ENCODE measurements at regions not wholly inside any gene's neighbourhood (a gene's known extent, or its start where the extent isn't known, plus 50 kb on each side); places are given as distances from the start of the nearest gene placed in this dataset.
A peak's percentile ranks its signal among the peaks of the same experiment; 100 is the strongest.

DNA sequence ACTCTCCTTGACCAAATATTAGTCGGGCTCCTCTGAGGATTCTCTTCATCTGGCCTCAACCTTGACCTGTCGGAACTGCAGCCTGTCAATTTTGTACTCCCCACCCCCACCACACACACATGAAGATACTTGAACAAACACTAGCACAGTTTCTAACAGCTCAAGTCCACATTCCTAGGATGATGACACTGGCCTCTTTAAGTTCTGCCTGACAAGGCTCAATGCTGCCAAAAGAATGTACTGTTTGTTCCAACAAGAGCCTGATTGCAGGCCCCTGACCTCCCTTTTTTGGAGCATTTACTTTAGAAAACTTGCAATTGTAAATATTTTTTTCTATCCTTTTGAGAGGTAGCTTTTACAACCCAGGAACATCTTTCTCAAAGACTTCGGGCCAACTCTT is 169.2 kb upstream of the IRS2 start:
- ATAC-seq: no peak
- Histone ChIP-seq H3K9me3 (no peaks in the 10 kb centered on the region), H3K4me1 (no peaks in the 10 kb centered on the region)

DNA sequence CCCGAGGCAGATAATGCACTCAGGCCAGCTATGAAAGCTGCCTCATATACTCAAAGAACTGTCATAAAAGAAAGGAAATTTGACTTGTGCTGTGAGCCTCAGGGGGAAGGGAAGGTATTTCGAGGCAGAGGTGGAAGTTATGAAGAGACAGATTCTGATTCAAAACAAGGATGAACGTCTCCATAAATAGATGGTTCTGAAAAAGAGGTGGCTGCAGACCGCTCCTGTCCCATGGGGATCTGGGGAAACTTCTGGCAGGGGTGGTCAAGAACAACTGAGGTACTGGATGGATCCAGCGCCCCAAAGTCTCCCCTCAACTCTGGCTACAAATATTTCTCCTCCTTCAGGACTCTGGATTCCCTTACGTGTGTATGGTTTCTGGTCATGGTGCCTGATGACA is 168.1 kb upstream of the IRS2 start:
- H3K27ac ChIP-seq: no peak overlapping the region
- TF ChIP-seq, protein P1, sequence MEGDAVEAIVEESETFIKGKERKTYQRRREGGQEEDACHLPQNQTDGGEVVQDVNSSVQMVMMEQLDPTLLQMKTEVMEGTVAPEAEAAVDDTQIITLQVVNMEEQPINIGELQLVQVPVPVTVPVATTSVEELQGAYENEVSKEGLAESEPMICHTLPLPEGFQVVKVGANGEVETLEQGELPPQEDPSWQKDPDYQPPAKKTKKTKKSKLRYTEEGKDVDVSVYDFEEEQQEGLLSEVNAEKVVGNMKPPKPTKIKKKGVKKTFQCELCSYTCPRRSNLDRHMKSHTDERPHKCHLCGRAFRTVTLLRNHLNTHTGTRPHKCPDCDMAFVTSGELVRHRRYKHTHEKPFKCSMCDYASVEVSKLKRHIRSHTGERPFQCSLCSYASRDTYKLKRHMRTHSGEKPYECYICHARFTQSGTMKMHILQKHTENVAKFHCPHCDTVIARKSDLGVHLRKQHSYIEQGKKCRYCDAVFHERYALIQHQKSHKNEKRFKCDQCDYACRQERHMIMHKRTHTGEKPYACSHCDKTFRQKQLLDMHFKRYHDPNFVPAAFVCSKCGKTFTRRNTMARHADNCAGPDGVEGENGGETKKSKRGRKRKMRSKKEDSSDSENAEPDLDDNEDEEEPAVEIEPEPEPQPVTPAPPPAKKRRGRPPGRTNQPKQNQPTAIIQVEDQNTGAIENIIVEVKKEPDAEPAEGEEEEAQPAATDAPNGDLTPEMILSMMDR (IDR thresholded peaks at IDR 0.05): no peak
- no peaks in the 10 kb centered on the region for H3K9me3 ChIP-seq
- ATAC-seq: no peak
- no peak for DNase-seq
- no peaks in the 10 kb centered on the region for H3K36me3 ChIP-seq
- intact Hi-C loops (cut with DNase I): no loop called here
- WGBS, 2 donors: 75 to 77% methylated on average over 6 of the region's 6 CpGs
- no peak for FAIRE-seq
- H3K4me1 ChIP-seq: no peaks in the 10 kb centered on the region
- no peak overlapping the region for H3K4me3 ChIP-seq
- H3K27me3 ChIP-seq: no peaks in the 10 kb centered on the region

More for the DNA sequence above, 169.2 kb upstream of the IRS2 start:
- no peak for DNase-seq
- Histone ChIP-seq H3K27me3 (no peaks in the 10 kb centered on the region), H3K4me3 (no peak overlapping the region), H3K27ac (no peak overlapping the region), H3K36me3 (no peaks in the 10 kb centered on the region)
- TF ChIP-seq, protein P1 (IDR thresholded peaks at IDR 0.05): no peak
- WGBS, 2 donors: 46 to 61% methylated on average over 3 of the region's 3 CpGs
- intact Hi-C loops (cut with DNase I): no loop called here
- no peak for FAIRE-seq

- WGBS, 2 donors: 61 to 79% methylated on average over 1 of the region's 1 CpG
- DNase-seq (no peak), ATAC-seq (no peak), FAIRE-seq (peak; percentile 89)
- H3K27me3 ChIP-seq: no peaks in the 10 kb centered on the region
- H3K4me3 ChIP-seq: no peak overlapping the region
- no peak overlapping the region for H3K27ac ChIP-seq
- H3K4me1 ChIP-seq: no peaks in the 10 kb centered on the region
- H3K9me3 ChIP-seq: no peaks in the 10 kb centered on the region
- TF ChIP-seq, protein P1 (IDR thresholded peaks at IDR 0.05): no peak
- H3K36me3 ChIP-seq: no peaks in the 10 kb centered on the region
- intact Hi-C loops (cut with DNase I): no loop called here
Measured at GRCh38 chr13:109951491-109951890, 165.1 kb upstream of the IRS2 start.

DNA sequence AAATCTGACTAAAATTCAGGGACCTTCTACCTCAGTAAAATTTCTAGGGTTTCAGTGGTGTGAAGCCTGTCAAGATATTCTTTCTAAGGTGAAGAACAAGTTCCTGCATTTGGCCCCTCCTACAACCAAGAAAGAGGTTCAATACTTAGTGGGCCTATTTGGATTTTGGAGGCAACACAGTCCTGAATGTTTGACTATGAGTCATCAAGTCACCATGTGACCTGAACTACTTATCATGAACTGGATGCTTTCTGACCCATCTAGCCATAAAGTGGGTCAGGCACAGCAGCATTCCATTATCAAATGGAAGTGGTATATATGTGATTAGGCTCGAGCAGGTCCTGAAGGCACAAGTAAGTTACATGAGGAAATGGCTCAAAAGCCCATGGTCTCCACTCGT is 163.0 kb upstream of the IRS2 start:
- DNase-seq (no peak), ATAC-seq (no peak), FAIRE-seq (no peak)
- no peak overlapping the region for H3K4me3 ChIP-seq
- no peaks in the 10 kb centered on the region for H3K4me1 ChIP-seq
- TF ChIP-seq, protein P1 (IDR thresholded peaks at IDR 0.05): no peak
- H3K27ac ChIP-seq: no peak overlapping the region
- 55 to 67% methylated on average over 2 of the region's 2 CpGs for WGBS, 2 donors
- H3K27me3 ChIP-seq: no peaks in the 10 kb centered on the region
- no peaks in the 10 kb centered on the region for H3K36me3 ChIP-seq
- no peaks in the 10 kb centered on the region for H3K9me3 ChIP-seq
- intact Hi-C loops (cut with DNase I): no loop called here

DNA sequence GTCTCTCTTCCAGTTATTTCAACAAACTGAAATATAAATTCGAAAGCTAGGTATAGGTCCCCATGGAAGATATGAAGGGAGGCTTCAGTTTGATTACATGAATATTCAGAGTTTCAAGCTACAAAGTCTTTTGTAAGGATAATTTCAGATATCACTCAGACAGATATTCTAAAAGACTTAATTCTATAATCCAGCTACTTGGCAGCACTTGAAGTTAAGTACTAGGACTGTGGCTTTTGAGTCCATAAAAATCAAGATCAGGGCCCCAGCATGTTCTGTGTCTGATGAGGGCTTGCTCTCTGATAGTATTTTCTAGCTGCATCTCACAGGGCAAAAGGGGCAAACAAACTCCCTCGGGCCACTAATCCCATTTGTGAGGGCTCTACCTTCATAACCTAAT is 160.6 kb upstream of the IRS2 start:
- Histone ChIP-seq H3K36me3 (no peaks in the 10 kb centered on the region), H3K9me3 (no peaks in the 10 kb centered on the region), H3K4me1 (no peaks in the 10 kb centered on the region), H3K27ac (no peak overlapping the region), H3K4me3 (no peak overlapping the region), H3K27me3 (no peaks in the 10 kb centered on the region)
- WGBS, 2 donors: 55 to 59% methylated on average over 2 of the region's 2 CpGs
- FAIRE-seq (no peak), DNase-seq (no peak), ATAC-seq (no peak)
- intact Hi-C loops (cut with DNase I): no loop called here
- TF ChIP-seq, protein P1 (IDR thresholded peaks at IDR 0.05): no peak

All from pancreas (tissue), 10 donors.